HEK293T (cell line): ENCODE measurements at regions not wholly inside any gene's neighbourhood (a gene's known extent, or its start where the extent isn't known, plus 50 kb on each side); places are given as distances from the start of the nearest gene placed in this dataset.

Source experiments
- ARNT ChIP-seq: fragments of 450-650 bp; IDR thresholded peaks from 2 replicates; pipeline ENCODE4 v1.6.1; 2017; ENCODE audit warnings: mild to moderate bottlenecking
- BHLHE40 ChIP-seq: fragments of 450-650 bp; IDR thresholded peaks from 2 replicates; pipeline ENCODE4 v1.6.1; 2016; ENCODE audit warnings: mild to moderate bottlenecking, moderate library complexity, borderline replicate concordance
- ELF4 ChIP-seq: fragments of 450-650 bp; IDR thresholded peaks from 2 replicates; pipeline ENCODE4 v1.6.1; 2017; ENCODE audit warnings: antibody characterized with exemption
- FOXK2 ChIP-seq: fragments of 450-650 bp; IDR thresholded peaks from 2 replicates; pipeline ENCODE4 v1.6.1; 2016; ENCODE audit warnings: mild to moderate bottlenecking
- FOXM1 ChIP-seq: fragments of 450-650 bp; IDR thresholded peaks from 2 replicates; pipeline ENCODE4 v1.6.1; 2017; ENCODE audit warnings: mild to moderate bottlenecking, borderline replicate concordance
- L3MBTL2 ChIP-seq: fragments of 450-650 bp; conservative IDR thresholded peaks from 2 replicates; pipeline ENCODE4 v1.6.1; 2016; ENCODE audit warnings: mild to moderate bottlenecking
- NFRKB ChIP-seq: fragments of 450-650 bp; IDR thresholded peaks from 2 replicates; pipeline ENCODE4 v1.6.1; 2016; ENCODE audit warnings: mild to moderate bottlenecking, moderate library complexity
- SP1 ChIP-seq: fragments of 450-650 bp; IDR thresholded peaks from 2 replicates; pipeline ENCODE4 v1.6.1; 2017
- SUZ12 ChIP-seq: fragments of 450-650 bp; IDR thresholded peaks from 2 replicates; pipeline ENCODE4 v1.6.1; 2016; ENCODE audit warnings: mild to moderate bottlenecking
- TARDBP ChIP-seq: fragments of 450-650 bp; IDR thresholded peaks from 2 replicates; pipeline ENCODE4 v1.6.1; 2016
- ZNF384 ChIP-seq: fragments of 450-650 bp; IDR thresholded peaks from 2 replicates; pipeline ENCODE4 v1.6.1; 2016

DNA sequence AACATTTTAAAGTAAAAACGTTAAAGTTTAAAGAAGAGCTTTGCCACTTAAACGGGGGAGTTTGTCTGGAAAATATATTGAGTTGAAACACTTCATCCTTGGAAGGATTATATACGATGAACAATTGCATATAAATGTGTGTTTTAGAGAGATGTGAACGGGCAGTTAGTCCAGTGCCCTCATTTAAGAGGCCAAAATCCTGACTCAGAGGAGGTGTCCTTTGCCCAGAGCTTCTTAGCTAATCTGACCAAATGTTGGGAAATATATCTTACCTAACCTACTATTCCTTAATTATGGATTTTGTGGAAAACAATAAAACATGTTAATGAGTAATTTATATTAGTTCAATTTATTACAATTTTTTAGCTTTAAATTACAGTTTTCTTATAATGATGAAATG, 327.2 kb upstream of the DIPK2B start:
- TF ChIP-seq ELF4 (no peak), ZNF384 (no peak), SP1 (no peak), ARNT (no peak), FOXM1 (no peak), FOXK2 (no peak), SUZ12 (no peak), L3MBTL2 (no peak), BHLHE40 (no peak), NFRKB (no peak), TARDBP (no peak)
